HG02938 (cell line): ENCODE measurements at regions not wholly inside any gene's neighbourhood (a gene's known extent, or its start where the extent isn't known, plus 50 kb on each side); places are given as distances from the start of the nearest gene placed in this dataset.
A peak's percentile ranks its signal among the peaks of the same experiment; 100 is the strongest.

Experiments
- ATAC-seq: cut with Tn5 transposase; IDR thresholded peaks from one replicate; pipeline ENCODE4 v1.9.1; 2021; ENCODE audit warnings: mild to moderate bottlenecking, moderate library complexity; ENCODE audit not compliant: unreplicated experiment

- no peak for ATAC-seq
These were observed 93.0 kb upstream of the PCGF5 start for GRCh38 chr10:91127341-91128082.

GRCh38 chr10:91135113-91135512, 85.3 kb upstream of the PCGF5 start:
- ATAC-seq = no peak

DNA sequence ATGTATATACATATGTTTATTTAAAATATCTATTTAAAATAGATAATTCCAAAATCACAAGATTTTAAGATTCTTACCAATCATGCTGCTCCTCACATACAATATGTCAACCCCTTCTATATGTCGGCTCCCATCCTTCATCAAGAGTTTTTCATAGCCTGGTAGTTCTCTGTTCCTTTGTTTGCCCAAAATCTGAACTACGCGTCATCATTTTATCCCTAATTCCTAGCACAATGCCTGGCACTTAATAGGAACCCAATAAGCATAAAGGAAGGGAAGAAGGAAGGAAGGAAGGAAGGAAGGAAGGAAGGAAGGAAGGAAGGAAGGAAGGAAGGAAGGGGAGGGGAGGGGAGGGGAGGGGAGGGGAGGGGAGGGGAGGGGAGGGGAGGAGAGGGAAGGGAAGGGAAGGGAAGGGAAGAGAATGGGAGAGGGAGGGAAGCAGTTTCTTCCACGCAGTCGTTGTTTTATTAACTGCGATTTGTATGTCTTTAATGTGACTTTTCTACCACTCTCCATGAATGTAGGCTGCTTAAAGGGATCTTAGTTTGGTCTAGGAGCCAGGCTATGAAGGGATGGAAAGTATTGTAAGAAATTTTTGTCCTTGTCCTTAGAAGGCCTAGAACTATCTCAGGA, 83.3 kb upstream of the PCGF5 start:
- no peak for ATAC-seq

- no peak for ATAC-seq
These were observed 82.6 kb upstream of the PCGF5 start for GRCh38 chr10:91137822-91138221.

DNA sequence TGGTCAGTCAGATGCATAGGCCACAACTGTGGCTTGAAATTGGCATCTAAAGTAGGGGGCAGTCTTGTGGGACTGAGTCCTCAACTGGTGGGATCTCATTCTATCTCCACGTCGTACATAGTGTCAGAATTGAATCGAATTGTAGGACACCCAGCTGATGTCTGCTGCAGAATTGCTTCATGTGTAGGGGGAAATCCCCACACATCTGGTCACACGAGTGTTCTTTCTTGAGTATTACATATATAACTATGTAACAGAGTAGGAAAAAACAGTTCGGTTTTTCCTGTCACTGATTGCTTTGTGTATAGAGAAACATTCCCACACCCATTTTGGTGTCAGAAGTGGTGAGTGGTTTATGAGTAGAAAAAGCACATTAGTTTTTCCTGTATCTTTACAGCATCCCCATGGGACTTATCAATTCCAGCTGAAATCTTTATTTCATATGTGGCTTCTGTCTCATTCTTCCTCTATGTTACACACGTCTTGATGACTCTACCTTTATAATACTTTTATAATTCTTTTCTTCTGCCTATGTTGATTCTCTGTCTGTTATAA, 79.4 kb upstream of the PCGF5 start:
- ATAC-seq = no peak

- ATAC-seq = no peak
These were observed 75.5 kb upstream of the PCGF5 start for GRCh38 chr10:91144961-91145360.

DNA sequence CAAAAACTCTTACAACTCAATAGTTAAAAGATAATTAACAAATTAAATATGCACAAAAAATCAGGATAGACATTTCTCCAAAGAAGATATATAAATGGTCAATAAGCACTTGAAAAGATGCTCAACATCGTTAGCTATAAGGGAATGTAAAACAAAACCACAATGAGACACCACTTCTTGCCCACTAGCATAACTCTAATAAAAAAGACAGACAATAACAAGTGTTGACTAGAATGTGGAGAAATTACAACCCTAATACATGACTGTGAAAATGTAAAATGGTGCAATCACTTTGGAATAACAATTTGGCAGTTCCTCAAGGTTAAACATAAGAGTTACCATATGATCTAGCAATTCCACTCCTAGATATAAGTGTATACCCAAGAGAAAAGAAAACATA, 74.3 kb upstream of the PCGF5 start:
- no peak for ATAC-seq

DNA sequence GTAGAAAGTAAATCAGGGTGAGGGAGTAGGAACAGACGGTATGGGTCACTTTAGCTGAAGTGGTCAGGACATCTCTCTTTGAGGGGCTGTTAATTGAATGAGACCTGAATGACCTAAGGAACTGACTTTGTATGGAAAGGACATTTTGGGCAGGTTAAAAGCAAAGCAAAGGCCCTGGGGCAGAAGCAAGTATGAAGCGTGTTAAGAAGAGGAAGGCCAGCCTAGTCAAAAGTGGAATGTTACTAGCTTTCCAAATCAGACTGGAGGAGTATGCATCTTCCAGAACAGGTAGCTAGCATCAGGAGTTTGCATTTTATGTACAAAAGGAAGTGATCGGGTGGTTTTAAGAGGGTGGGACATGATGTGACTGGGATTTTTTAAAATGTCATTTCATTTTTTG, 70.9 kb upstream of the PCGF5 start:
- ATAC-seq = no peak

- no peak for ATAC-seq
These were observed 69.8 kb upstream of the PCGF5 start for GRCh38 chr10:91150631-91151030.

DNA sequence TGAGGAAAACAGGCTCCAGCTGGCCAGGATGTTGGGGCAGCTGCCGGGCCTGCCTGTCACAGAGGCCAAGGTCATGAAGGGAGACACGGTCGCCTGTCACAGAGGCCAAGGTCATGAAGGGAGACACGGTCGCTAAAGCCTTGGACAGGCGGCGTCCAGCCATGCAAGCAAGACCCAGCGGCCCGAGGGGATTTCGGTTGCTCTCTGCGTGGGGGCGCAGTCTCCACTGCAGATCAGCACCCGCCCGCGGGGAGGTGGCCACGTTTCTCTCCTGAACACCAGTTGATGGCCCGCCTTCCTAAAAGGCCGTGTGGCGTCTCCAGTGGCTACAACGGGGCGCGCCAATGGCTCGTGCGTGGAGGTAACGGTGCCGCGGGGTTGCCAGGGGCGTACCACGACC, 67.0 kb upstream of the PCGF5 start:
- no peak for ATAC-seq

GRCh38 chr10:91154842-91155241, 65.6 kb upstream of the PCGF5 start:
- ATAC-seq = no peak

DNA sequence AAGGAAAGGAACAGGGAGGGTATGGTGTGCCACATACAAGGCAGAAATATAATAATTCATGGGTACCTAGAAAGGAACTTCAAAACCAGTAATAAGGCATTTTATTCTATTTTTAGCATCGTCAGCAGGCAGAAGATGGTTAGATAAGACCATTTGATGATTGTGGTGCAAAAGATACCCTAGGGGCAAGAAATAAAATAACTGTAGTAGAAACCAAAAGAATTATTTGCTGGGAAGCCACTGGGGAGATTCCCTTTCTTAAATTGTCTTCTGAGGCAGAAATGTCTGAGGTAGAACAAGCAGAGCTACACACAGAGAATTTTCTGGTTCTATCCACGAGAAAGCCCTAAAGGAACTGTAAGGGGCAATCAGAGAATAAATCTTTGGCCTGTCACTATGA, 64.3 kb upstream of the PCGF5 start:
- ATAC-seq = no peak

DNA sequence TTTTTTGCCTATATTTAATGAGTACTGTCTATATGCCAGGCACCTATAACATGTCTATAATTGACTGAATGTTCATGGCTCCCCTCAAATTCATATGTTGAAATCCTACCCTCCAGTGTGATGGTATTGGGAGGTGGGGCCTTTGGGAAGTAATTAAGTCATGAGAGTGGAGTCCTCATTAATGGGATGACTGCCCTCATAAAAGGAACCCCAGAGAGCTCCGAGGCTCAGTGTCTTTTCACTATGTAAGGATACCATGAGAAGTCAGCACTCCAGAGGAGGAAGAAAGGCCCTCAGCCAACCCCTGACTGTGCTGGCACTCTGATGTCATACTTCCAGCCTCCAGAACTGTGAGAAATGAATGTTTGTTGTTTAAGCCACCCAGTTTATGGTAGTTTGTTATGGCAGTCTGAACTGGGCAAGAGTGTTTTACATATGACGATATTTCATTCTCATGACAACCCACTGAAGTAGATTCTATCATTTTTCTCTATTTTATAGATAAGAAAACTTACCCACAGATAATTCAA, 61.1 kb upstream of the PCGF5 start:
- no peak for ATAC-seq

GRCh38 chr10:91162050-91162494, 58.4 kb upstream of the PCGF5 start:
- ATAC-seq = no peak

DNA sequence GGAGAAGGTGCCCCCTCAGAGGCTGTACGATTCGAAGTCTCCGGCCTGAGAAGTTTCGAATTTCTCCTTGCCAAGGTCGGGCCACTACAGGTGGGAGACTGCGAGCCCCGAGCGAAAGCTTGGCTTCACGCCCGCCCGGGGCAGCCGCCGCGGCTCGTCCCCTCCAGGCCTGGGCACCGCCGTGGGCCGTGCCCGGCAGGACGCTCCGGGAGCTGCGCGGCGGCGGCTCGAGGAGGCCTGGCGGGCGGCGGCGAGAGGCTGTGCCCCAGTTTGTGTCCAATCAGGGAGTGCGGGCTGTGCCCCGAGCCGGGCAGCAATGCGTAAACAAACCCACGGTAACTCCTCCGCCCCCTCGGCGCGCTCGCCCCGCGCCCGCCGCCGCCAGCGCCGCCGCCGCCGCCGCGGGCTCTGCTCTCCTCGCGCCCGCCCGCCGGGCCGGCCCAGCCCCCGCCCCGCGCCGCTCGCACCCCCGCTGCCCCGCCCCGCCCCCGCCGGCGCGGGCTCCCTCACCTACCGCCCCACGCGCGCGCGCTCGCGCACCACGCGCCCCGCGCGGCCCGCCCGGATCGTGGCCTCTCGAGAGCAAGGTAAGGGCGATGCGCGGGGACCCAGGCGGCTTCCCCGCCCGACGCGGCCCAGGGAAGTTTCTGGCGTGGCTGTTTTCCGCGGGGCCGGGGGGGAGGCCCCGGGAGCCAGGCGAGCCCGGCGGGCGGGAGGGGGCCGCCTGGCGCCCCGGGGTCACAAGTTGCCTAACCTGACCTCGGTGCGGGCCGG, 57.8 kb upstream of the PCGF5 start:
- peak; percentile 39 for ATAC-seq

DNA sequence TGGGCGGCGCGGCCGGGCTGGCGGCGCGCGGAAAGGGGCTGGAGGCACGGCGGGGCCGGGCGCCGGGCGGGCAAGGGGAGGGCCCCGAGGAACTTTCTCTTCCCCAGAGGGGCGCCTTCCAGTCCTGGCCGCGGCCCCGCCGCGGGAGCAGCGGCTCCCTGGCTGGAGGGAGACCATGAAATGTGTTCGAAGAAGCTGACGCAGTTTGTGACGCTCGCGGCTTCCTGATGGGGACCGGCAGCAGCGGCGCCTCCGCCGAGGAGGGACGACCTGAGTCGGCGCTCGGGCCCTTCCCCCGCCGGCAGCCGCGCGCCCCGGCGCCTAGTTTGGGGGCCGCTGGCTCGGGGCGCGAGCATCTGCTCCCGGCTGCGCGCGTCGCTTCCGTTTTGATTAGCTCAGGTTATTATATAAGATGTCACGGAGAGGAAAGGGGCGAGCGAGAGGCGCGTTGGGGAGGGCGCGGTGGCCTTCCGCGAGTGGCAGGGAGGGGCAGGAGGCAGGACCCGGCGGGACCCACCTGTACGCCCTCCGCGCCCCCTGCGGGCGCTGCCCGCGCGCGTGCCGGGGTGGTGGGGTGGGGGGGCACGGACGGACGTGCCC, 57.1 kb upstream of the PCGF5 start:
- ATAC-seq = peak; percentile 58

DNA sequence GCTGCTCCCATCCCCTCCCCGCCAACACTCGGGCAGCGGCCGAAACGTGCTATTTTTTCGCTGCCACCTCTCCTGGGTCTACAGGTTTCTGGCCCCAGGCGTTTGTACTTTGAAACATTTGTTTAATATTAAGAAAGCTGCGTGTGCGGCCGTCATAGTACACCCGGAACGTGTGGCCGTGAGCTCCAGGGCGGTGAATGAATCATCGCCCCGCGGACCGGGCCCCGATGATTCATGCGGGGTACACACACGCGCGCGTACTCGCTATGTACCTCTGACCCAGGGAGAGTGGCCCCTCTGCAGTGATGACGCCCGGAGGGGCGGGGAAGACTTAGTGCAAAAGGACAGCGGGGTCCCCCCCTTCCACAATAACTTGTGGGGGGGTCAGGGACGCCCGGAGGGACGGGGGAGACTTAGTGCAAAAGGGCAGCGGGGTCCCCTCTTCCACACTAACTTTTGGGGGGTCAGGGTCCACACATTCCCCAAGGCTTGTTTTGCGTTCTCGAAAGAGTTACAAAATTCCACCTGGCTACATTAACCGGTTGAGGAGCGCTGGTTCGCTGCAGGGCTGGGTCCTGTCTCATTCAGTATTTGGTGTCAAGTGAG, 56.5 kb upstream of the PCGF5 start:
- peak; percentile 27 for ATAC-seq

- no peak for ATAC-seq
These were observed 55.9 kb upstream of the PCGF5 start for GRCh38 chr10:91164520-91165065.

GRCh38 chr10:91167406-91167805, 53.1 kb upstream of the PCGF5 start:
- no peak for ATAC-seq

GRCh38 chr10:91170418-91170817, 50.0 kb upstream of the PCGF5 start:
- no peak for ATAC-seq
